ENCODE measurements at regions not wholly inside any gene's neighbourhood (a gene's known extent, or its start where the extent isn't known, plus 50 kb on each side); places are given as distances from the start of the nearest gene placed in this dataset.

DNA sequence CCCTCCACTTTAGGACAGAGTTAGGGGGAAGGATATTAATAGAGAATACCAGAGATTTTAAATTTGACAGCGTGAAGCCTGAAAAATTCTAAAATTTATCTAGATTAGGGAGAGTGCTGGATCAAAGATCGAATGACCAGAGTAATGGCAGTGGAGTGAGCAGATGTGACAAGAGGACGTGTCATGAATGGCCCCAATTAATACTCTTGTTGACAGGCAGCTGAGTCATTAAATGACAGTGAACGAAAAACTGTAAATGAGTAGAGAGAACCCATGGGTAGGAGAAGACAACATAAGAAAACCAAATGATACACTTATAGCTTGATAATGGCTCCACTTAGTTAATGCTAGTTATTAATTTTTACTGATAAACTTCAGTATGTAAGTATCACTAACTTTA lies 73.9 kb upstream of the PLEKHA5 start:
- Mint-ChIP-seq H3K4me3 (no peak overlapping the region), H3K36me3 (ENCODE audit: low read depth) (no peaks in the 10 kb centered on the region), H3K27me3 (ENCODE audit: low read depth) (no peaks in the 10 kb centered on the region), H3K4me1 (ENCODE audit: low read depth) (no peaks in the 10 kb centered on the region), H3K27ac (no peak overlapping the region), H3K9me3 (ENCODE audit: insufficient read depth) (no peaks in the 10 kb centered on the region)
- ChIA-PET POLR2A (no interaction called here), CTCF (no interaction called here)
- ATAC-seq (no peak), DNase-seq (no peak)

DNA sequence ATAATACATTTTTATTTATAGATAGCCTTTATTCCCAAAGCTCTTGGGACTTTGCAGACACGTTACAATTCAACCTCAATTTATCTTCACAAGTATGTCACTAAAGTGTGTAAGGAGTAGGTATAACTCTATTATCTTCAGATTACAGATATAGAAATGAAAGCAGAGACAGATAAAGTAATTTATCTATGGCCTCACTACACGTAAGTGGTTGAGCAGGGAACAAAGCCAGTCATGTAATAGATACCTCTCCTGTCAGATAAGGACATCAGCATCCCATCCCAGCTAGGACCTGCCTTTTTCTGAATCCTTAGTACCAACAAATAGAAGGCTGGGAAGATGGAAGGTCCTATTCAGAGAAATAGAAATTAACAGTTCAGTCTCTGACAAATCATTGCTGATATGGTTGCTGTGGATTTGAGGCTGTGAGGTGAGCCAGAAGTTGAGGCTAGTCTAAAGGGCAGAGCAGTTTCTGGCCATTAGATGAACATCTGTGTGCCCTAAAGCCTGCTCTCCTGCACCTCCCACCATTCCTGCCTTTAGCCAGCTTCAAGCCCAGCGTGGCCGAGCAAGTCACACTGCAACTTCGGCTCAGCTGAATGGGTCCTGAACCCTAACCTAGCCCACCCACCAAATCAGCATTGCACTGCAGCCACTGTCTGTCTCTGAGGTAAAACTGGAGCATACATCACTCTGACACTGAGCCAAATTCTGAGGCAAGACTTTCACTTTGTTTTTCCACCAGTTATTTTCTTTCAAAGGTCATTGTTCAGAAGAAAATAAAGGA lies 71.1 kb upstream of the PLEKHA5 start:
- no peak for DNase-seq
- no peak for ATAC-seq
- Mint-ChIP-seq H3K4me1 (ENCODE audit: low read depth) (no peaks in the 10 kb centered on the region), H3K27ac (no peak overlapping the region), H3K36me3 (ENCODE audit: low read depth) (no peaks in the 10 kb centered on the region), H3K27me3 (ENCODE audit: low read depth) (no peaks in the 10 kb centered on the region), H3K9me3 (ENCODE audit: insufficient read depth) (no peaks in the 10 kb centered on the region), H3K4me3 (no peak overlapping the region)
- CTCF ChIA-PET: no interaction called here
- POLR2A ChIA-PET: no interaction called here

DNA sequence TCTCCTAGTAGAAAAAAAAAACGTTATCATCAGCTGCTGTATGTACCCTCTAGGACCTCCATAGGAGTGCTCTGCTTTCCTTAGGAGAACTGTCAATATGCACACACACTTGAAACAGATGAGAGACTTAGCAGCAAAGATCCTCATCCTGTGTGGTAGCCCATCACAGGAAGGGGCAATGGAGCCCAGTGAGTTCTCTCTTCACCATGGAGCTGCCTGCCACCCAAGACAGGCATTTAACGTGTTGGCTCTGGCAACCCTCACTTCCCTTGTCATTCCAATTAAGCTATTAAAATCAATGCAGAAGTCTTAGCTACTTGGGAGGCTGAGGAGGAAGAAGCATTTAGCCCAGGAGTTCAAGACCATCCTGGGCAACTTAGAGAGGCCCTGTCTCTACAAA lies 64.8 kb upstream of the PLEKHA5 start:
- POLR2A ChIA-PET: no interaction called here
- CTCF ChIA-PET: no interaction called here

DNA sequence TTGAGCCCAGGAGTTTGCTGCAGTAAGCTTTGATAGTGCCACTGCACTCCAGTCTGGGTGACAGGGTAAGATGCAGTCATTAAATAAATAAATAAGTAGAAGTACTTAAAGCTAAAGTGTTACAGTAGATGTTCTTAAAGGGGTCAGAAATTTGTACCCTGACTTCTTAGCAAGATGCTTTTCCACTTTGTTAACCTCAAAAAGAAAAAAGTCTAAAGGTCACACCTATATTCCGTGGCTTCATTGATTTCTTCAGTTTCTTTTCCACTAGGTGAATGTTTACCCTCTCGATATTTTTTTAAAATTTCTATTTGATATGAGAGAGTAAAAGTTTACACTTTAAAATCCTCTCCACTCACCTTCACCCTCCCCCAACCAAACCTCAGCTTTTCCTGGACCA lies 64.3 kb upstream of the PLEKHA5 start:
- Mint-ChIP-seq H3K4me3 (no peak overlapping the region), H3K4me1 (ENCODE audit: low read depth) (no peaks in the 10 kb centered on the region), H3K27me3 (ENCODE audit: low read depth) (no peaks in the 10 kb centered on the region), H3K36me3 (ENCODE audit: low read depth) (no peaks in the 10 kb centered on the region), H3K9me3 (ENCODE audit: insufficient read depth) (no peaks in the 10 kb centered on the region), H3K27ac (no peak overlapping the region)
- no peak for ATAC-seq
- no peak for DNase-seq
- POLR2A ChIA-PET: interaction anchor here (0.5 kb wide), 1 partner anchor 931 kb away, joined by 5 read pairs; no protein-coding TSS in a partner anchor
- CTCF ChIA-PET: no interaction called here

More for the DNA sequence above, 64.8 kb upstream of the PLEKHA5 start:
- no peak overlapping the region for H3K4me3 Mint-ChIP-seq
- H3K36me3 Mint-ChIP-seq (ENCODE audit: low read depth): no peaks in the 10 kb centered on the region
- no peaks in the 10 kb centered on the region for H3K27me3 Mint-ChIP-seq (ENCODE audit: low read depth)
- H3K9me3 Mint-ChIP-seq (ENCODE audit: insufficient read depth): no peaks in the 10 kb centered on the region
- ATAC-seq (no peak), DNase-seq (no peak)
- no peaks in the 10 kb centered on the region for H3K4me1 Mint-ChIP-seq (ENCODE audit: low read depth)
- H3K27ac Mint-ChIP-seq: no peak overlapping the region

DNA sequence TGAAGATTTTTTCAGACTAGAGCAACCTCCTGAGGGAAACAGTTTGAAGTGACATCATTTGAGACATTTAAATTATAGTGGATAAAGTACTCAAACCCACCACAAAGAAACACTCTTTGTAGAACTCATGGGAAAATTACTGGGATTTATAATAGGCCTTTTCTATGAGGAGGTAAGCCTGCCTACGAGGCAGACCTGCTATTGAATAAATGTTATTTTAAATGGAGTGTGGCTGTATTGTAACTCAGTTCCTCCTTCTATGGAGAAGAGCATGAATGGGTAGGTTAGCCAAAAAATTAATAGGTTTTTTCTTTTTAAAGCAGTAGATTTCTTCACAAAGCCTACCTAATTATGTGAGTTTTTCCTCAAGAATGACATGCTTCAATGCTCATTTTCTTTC lies 63.7 kb upstream of the PLEKHA5 start:
- no peak overlapping the region for H3K4me3 Mint-ChIP-seq
- H3K4me1 Mint-ChIP-seq (ENCODE audit: low read depth): no peaks in the 10 kb centered on the region
- no peaks in the 10 kb centered on the region for H3K36me3 Mint-ChIP-seq (ENCODE audit: low read depth)
- CTCF ChIA-PET: no interaction called here
- no peaks in the 10 kb centered on the region for H3K27me3 Mint-ChIP-seq (ENCODE audit: low read depth)
- POLR2A ChIA-PET: no interaction called here
- no peak overlapping the region for H3K27ac Mint-ChIP-seq
- ATAC-seq (no peak), DNase-seq (no peak)
- H3K9me3 Mint-ChIP-seq (ENCODE audit: insufficient read depth): no peaks in the 10 kb centered on the region

DNA sequence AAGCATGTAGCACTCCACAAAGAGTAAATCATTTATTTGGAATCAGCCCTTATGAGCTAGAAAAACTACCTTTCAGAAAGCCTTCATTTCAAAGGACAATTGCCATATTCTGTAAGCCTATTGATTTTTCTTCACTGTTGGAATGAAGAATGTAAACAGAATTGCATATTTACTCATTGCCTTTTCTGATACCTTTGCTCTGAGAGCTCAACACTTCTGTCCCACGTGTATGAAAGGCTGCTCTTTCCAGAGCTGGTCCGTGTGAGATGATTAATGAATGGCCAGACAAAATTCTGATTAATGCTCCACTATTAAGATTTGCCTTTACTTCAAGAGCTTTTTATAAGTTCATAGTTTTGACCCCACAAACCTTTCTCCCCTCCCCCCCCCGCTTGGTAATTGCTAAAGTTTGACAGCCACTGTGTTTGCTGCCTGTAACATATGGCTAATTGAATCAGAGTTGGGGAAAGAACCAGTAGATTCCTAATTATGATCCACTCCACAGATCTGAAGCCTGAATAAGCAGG lies 63.0 kb upstream of the PLEKHA5 start:
- no peak for ATAC-seq
- no peak overlapping the region for H3K27ac Mint-ChIP-seq
- CTCF ChIA-PET: no interaction called here

DNA sequence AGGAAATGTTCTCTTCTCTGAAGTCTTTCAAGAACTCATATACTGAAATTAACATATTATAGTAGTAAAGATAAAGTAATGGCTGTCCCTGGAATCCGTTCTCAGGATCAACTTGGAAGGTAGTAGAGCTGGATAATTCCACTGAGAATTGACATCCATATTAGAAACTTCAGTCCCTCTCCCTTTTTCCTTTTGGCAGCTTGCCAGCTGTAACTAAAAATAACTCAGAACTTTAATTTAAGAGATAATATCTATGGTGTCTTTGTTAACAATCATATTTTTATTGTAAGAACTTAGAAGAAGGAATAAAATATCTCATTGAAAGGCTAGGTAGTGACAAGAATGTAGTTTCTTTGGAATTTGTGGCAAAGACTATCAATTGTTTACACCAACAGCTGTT lies 61.4 kb upstream of the PLEKHA5 start:
- H3K36me3 Mint-ChIP-seq (ENCODE audit: low read depth): no peaks in the 10 kb centered on the region
- POLR2A ChIA-PET: no interaction called here
- H3K4me1 Mint-ChIP-seq (ENCODE audit: low read depth): no peaks in the 10 kb centered on the region

More for the DNA sequence above, 63.0 kb upstream of the PLEKHA5 start:
- Mint-ChIP-seq H3K4me3 (no peak overlapping the region), H3K4me1 (ENCODE audit: low read depth) (no peaks in the 10 kb centered on the region), H3K27me3 (ENCODE audit: low read depth) (no peaks in the 10 kb centered on the region), H3K9me3 (ENCODE audit: insufficient read depth) (no peaks in the 10 kb centered on the region), H3K36me3 (ENCODE audit: low read depth) (no peaks in the 10 kb centered on the region)
- no peak for DNase-seq
- POLR2A ChIA-PET: no interaction called here

DNA sequence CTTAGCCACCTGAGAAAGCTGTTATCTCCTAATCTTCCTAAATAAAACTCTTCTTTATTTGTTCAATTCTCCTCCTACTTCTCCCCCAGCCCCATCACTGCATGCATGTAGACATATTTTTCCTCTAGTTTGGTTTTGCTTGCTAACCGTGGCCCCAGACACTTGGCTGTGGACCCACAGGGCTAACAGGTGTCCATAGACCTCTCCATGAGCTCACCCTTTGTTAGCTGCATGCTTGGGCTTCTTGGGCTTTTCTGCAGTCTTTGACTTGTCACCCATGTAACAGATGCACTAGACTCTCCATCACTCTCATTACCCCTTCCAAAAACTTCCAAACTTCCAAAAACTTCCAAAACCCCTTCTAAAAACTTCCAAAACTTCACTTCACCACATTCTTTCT lies 59.2 kb upstream of the PLEKHA5 start:
- DNase-seq: no peak
- Mint-ChIP-seq H3K27me3 (ENCODE audit: low read depth) (no peaks in the 10 kb centered on the region), H3K4me1 (ENCODE audit: low read depth) (no peaks in the 10 kb centered on the region), H3K9me3 (ENCODE audit: insufficient read depth) (no peaks in the 10 kb centered on the region), H3K27ac (no peak overlapping the region), H3K36me3 (ENCODE audit: low read depth) (no peaks in the 10 kb centered on the region), H3K4me3 (no peak overlapping the region)
- ATAC-seq: no peak
- POLR2A ChIA-PET: no interaction called here
- CTCF ChIA-PET: no interaction called here

More for the DNA sequence above, 61.4 kb upstream of the PLEKHA5 start:
- no peak for ATAC-seq
- CTCF ChIA-PET: no interaction called here
- no peak overlapping the region for H3K27ac Mint-ChIP-seq
- no peak for DNase-seq
- H3K27me3 Mint-ChIP-seq (ENCODE audit: low read depth): no peaks in the 10 kb centered on the region
- no peak overlapping the region for H3K4me3 Mint-ChIP-seq
- no peaks in the 10 kb centered on the region for H3K9me3 Mint-ChIP-seq (ENCODE audit: insufficient read depth)

DNA sequence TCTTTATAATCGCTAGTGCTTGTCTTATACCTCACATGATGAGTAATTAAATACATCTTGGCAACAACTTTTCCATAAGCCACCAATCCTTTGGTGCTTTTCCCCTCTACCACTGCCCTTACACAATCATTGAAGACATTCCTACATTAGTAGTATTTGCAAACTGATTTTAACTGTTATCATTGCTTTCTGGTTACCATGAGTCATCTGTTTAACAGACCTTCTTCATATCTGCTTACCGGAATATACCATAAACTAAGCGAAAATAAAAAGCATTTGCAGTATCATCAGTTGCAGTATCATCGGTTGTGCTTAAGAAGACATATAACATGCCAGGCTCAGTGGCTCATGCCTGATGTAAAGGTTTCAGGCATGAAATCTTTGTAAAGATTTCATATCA lies 54.8 kb upstream of the PLEKHA5 start:
- ATAC-seq: no peak
- Mint-ChIP-seq H3K4me1 (ENCODE audit: low read depth) (no peaks in the 10 kb centered on the region), H3K9me3 (ENCODE audit: insufficient read depth) (no peaks in the 10 kb centered on the region), H3K36me3 (ENCODE audit: low read depth) (no peaks in the 10 kb centered on the region), H3K27me3 (ENCODE audit: low read depth) (no peaks in the 10 kb centered on the region), H3K4me3 (no peak overlapping the region), H3K27ac (no peak overlapping the region)
- DNase-seq: no peak
- CTCF ChIA-PET: no interaction called here
- POLR2A ChIA-PET: no interaction called here

DNA sequence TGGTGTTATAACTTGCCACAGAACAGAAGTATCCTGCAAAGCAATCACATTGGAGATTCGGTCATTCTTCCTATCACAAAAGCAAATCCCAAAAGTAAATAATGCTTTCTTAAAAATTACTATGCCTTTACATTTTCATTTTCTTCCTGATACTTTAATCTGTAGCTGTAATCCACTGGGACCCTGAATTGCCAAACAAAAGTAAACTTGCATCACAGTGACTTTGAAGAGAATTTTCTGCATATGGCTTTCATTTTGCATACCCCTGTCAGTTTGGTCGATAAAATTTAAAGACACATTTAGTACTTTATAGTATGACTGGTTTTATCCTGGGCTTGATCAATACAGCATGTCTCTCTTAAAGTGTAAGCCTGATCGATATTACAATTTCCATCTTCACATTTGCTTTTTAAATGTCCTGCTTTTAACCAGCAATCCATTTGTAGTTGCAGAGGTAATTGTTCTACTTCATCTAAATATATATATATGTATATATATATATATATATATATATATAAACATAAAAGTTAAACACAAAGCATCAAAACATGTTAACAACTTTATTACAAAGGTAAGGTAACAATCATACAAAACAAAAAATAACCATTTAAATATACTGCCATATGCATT lies 53.7 kb upstream of the PLEKHA5 start:
- Mint-ChIP-seq H3K9me3 (ENCODE audit: insufficient read depth) (no peaks in the 10 kb centered on the region), H3K27me3 (ENCODE audit: low read depth) (no peaks in the 10 kb centered on the region), H3K27ac (no peak overlapping the region), H3K4me3 (no peak overlapping the region), H3K36me3 (ENCODE audit: low read depth) (no peaks in the 10 kb centered on the region), H3K4me1 (ENCODE audit: low read depth) (no peaks in the 10 kb centered on the region)
- ChIA-PET POLR2A (no interaction called here), CTCF (no interaction called here)
- no peak for DNase-seq
- no peak for ATAC-seq
